PFSK-1 (cell line): ENCODE measurements at regions not wholly inside any gene's neighbourhood (a gene's known extent, or its start where the extent isn't known, plus 50 kb on each side); places are given as distances from the start of the nearest gene placed in this dataset.

Source experiments
- FOXP2 ChIP-seq: optimal IDR thresholded peaks from 2 replicates; pipeline ENCODE3; 2011; ENCODE audit warnings: borderline replicate concordance, control low read depth, inconsistent platforms; ENCODE audit not compliant: insufficient read depth; ENCODE audit errors: extremely low read length, extremely low read depth
- POLR2AphosphoS5 ChIP-seq: IDR thresholded peaks from 2 replicates; pipeline ENCODE4 v1.6.1; 2012; ENCODE audit warnings: low read depth, mild to moderate bottlenecking, control low read depth, low read length, moderate library complexity
- SIN3A ChIP-seq: IDR thresholded peaks from 2 replicates; pipeline ENCODE4 v1.6.1; 2012; ENCODE audit warnings: mild to moderate bottlenecking, low read length, moderate library complexity, borderline replicate concordance; ENCODE audit not compliant: insufficient read depth
- TAF1 ChIP-seq: IDR thresholded peaks from 2 replicates; pipeline ENCODE4 v1.6.1; 2012; ENCODE audit warnings: low read length, control low read depth, borderline replicate concordance; ENCODE audit not compliant: insufficient read depth
- TF ChIP-seq, protein P1 (sequence below), 2 experiments: IDR thresholded peaks; 2 replicates each; pipeline versions ENCODE4 v1.6.1 to v1.8.0; 2011 to 2012; ENCODE audit warnings: low read depth in 2 of 2, low read length in 2 of 2, control low read depth in 1 of 2, inconsistent platforms in 1 of 2, mild to moderate bottlenecking in 1 of 2, moderate library complexity in 1 of 2; ENCODE audit not compliant: insufficient read depth in 1 of 2

DNA sequence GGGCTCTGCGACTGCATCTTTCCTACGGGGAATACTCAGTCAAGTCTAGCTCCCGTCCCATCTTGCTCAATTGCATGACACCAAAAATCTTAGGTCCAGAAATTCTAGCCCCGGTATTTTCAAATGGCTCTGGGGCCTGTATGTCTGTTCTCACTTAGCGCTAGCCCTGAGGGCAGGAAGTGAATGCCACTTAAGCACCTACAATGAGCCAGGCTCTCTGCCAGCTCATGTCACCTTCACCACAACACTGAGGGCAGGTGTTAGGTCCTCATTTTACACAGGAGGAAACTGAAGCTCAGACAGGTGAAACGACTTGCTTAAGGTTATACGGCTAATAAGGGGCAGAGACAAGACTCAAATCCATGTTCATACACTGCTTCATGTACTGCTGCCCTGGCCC is 282.8 kb downstream of the PPP1R2C start:
- TF ChIP-seq POLR2AphosphoS5 (no peak), TAF1 (no peak), SIN3A (no peak), FOXP2 (no peak)
- TF ChIP-seq, protein P1, sequence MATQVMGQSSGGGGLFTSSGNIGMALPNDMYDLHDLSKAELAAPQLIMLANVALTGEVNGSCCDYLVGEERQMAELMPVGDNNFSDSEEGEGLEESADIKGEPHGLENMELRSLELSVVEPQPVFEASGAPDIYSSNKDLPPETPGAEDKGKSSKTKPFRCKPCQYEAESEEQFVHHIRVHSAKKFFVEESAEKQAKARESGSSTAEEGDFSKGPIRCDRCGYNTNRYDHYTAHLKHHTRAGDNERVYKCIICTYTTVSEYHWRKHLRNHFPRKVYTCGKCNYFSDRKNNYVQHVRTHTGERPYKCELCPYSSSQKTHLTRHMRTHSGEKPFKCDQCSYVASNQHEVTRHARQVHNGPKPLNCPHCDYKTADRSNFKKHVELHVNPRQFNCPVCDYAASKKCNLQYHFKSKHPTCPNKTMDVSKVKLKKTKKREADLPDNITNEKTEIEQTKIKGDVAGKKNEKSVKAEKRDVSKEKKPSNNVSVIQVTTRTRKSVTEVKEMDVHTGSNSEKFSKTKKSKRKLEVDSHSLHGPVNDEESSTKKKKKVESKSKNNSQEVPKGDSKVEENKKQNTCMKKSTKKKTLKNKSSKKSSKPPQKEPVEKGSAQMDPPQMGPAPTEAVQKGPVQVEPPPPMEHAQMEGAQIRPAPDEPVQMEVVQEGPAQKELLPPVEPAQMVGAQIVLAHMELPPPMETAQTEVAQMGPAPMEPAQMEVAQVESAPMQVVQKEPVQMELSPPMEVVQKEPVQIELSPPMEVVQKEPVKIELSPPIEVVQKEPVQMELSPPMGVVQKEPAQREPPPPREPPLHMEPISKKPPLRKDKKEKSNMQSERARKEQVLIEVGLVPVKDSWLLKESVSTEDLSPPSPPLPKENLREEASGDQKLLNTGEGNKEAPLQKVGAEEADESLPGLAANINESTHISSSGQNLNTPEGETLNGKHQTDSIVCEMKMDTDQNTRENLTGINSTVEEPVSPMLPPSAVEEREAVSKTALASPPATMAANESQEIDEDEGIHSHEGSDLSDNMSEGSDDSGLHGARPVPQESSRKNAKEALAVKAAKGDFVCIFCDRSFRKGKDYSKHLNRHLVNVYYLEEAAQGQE (IDR thresholded peaks at IDR 0.05; ENCODE audit: insufficient read depth in 1 of 2, low read depth in 2 of 2, low read length in 2 of 2): no peak
